K562 (cell line): ENCODE measurements at regions not wholly inside any gene's neighbourhood (a gene's known extent, or its start where the extent isn't known, plus 50 kb on each side); places are given as distances from the start of the nearest gene placed in this dataset.

Source experiments
- CREB1 ChIP-seq, 2 experiments: sonication (generic) in 1 of 2; formaldehyde crosslinking in 1 of 2; IDR thresholded peaks; 2 replicates each; pipeline versions ENCODE4 v1.6.1 to v1.8.0; 2012 to 2022; ENCODE audit warnings: inconsistent platforms in 1 of 2, mild to moderate bottlenecking in 1 of 2, missing genetic modification reagents in 1 of 2, moderate library complexity in 1 of 2
- CTCF ChIP-seq, 3 experiments: IDR thresholded peaks in 2 of 3; conservative IDR thresholded peaks in 1 of 3; 2 replicates each; pipeline ENCODE4 v1.5.1; 2011 to 2012; ENCODE audit warnings: low read length in 3 of 3, mild to moderate bottlenecking in 3 of 3, control low read depth in 2 of 3, improper control_type of control experiment in 1 of 3, inconsistent platforms in 1 of 3, low read depth in 1 of 3, mixed read lengths in 1 of 3, moderate library complexity in 1 of 3; ENCODE audit not compliant: insufficient read depth in 2 of 3
- EP300 ChIP-seq: IDR thresholded peaks from 2 replicates; pipeline ENCODE4 v1.6.1; 2012; ENCODE audit warnings: low read length, improper control_type of control experiment
- MTF1 ChIP-seq: fragments of 250-450 bp; sonication (Bioruptor Pico); IDR thresholded peaks from 2 replicates; pipeline ENCODE4 v1.9.0; 2021; ENCODE audit warnings: moderate library complexity, mild to moderate bottlenecking, inconsistent platforms, borderline replicate concordance
- RCOR1 ChIP-seq, 2 experiments: IDR thresholded peaks; 2 replicates each; pipeline ENCODE4 v1.6.1; 2012; ENCODE audit warnings: low read depth in 2 of 2, low read length in 2 of 2, borderline replicate concordance in 1 of 2, improper control_type of control experiment in 1 of 2
- TAF1 ChIP-seq: IDR thresholded peaks from 2 replicates; pipeline ENCODE4 v1.6.1; 2011; ENCODE audit warnings: mild to moderate bottlenecking, low read length, moderate library complexity; ENCODE audit not compliant: insufficient read depth, control insufficient read depth, severe bottlenecking; ENCODE audit errors: extremely low read depth
- ZNF12 ChIP-seq: sonication (generic); formaldehyde crosslinking; IDR thresholded peaks from 2 replicates; pipeline ENCODE4 v1.4.0; 2020; ENCODE audit warnings: mild to moderate bottlenecking, missing genetic modification reagents
- ZNF217 ChIP-seq: sonication (generic); formaldehyde crosslinking; IDR thresholded peaks from 2 replicates; pipeline ENCODE4 v1.8.0; 2022; ENCODE audit warnings: mild to moderate bottlenecking, missing genetic modification reagents
- ZNF232 ChIP-seq: sonication (generic); formaldehyde crosslinking; IDR thresholded peaks from 2 replicates; pipeline ENCODE4 v1.8.0; 2022; ENCODE audit warnings: mild to moderate bottlenecking, missing genetic modification reagents
- ZNF282 ChIP-seq: sonication (generic); formaldehyde crosslinking; IDR thresholded peaks from 2 replicates; pipeline ENCODE4 v1.8.1; 2023; ENCODE audit warnings: missing genetic modification reagents

- TF ChIP-seq MTF1 (no peak), ZNF282 (CRISPR knock-in tag) (no peak), EP300 (no peak), CTCF (IDR thresholded peaks at IDR 0.05 in 2 of 3, conservative IDR thresholded peaks at IDR 0.05 in 1 of 3; ENCODE audit: insufficient read depth in 2 of 3, low read depth in 1 of 3, low read length in 3 of 3) (no peak), CREB1 (IDR thresholded peaks at IDR 0.05) (no peak), CREB1 (CRISPR knock-in tag; IDR thresholded peaks at IDR 0.05) (no peak), RCOR1 (IDR thresholded peaks at IDR 0.05; ENCODE audit: borderline replicate concordance in 1 of 2, low read depth in 2 of 2, low read length in 2 of 2) (no peak), ZNF12 (CRISPR knock-in tag) (no peak), TAF1 (no peak), ZNF217 (CRISPR knock-in tag) (no peak), ZNF232 (no peak)
Observed at GRCh38 chr20:60986506-60987156, 265.4 kb upstream of the CDH4 start.
